ENCODE measurements at regions not wholly inside any gene's neighbourhood (a gene's known extent, or its start where the extent isn't known, plus 50 kb on each side); places are given as distances from the start of the nearest gene placed in this dataset.
A peak's percentile ranks its signal among the peaks of the same experiment; 100 is the strongest.

DNA sequence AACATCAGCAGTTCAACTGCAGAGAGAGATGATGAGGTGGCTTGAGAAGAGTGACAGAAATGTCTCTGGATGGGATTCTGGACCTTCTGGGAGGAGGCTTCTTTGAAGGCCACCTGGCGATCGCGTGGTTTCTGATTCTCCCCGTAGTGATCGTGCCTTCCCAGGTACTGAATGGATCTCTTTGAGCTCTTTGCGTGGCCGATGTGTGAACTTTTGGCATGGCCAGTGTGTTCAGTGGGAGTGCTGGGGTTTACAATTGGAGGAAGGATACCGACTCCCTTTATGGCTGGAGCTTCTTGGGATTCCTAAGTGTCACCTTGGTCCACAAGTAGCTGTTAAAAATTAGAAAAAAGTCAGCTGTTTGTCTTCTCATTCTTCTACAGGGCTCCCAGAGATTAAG lies 374.7 kb downstream of the C12orf75 start:
- no peak for DNase-seq (ENCODE audit: low read depth, low spot score)

DNA sequence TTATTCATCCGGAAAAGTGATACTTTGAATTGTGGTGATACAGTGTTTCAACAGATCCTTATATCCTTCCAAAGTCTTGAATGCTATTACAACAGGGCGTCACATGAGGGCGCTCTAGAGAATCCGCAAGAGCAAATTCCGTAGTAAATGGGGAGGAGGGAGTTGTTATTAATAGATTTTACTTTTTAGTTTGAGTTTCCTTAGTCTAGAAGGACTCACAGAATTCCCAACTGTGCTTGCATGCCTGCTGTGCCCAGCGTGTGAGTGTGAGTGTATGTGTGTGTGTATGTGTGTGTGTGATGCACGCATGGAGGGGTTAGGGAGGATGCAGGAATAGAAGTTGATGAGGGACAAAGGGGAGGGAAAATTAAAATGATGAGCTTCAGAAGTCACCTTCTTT lies 375.3 kb downstream of the C12orf75 start:
- peak; percentile 51 for DNase-seq (ENCODE audit: low read depth, low spot score)

DNA sequence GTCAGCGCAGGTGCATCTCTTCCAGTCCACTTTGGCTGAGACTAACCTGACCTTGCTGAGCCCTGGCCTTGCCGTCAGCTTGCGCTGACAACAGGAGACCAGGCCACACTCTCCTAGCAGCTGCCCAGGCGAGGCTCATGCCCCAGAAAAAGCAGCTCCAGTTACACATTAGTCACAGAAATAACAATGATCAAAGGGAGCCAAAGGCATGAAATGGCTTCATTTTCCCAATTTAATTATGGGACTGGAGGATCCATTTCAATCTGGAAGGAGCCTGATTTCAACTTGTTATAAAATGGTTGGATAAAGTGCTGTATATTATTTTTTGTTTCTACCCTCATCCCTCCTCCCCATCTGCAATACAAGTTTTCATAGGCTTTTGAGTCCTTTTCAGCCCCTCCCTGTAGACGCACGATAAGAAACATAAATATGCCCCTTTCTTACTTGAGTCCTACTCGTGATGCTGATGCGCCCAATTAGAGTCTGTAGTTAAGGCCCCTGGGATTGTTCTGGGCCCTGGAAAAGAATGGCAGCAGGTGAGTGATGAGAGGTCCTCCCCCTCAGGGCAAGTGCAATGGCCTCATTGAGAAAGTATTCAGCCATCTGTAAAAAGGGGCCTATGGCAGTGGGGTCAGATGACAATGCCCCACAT lies 376.0 kb downstream of the C12orf75 start:
- DNase-seq (ENCODE audit: low read depth, low spot score), result peak; percentile 43

DNA sequence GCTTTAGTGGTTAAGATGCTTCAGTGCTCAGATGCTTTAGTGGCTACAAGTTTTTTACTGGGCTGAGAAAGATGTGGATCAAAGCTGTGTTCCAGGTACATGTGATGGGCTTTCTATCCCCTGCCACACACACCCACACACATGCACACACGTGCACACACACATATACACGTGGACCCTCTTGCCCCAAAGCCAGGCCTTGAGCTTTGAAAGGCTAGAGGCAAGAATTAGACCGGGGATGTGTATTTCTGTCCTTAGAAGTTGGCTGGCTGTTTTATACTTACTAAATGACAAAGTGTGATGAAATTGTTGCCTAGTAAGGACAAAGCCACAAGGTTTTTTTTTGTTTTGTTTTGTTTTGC lies 376.5 kb downstream of the C12orf75 start:
- no peak for DNase-seq (ENCODE audit: low read depth, low spot score)

DNA sequence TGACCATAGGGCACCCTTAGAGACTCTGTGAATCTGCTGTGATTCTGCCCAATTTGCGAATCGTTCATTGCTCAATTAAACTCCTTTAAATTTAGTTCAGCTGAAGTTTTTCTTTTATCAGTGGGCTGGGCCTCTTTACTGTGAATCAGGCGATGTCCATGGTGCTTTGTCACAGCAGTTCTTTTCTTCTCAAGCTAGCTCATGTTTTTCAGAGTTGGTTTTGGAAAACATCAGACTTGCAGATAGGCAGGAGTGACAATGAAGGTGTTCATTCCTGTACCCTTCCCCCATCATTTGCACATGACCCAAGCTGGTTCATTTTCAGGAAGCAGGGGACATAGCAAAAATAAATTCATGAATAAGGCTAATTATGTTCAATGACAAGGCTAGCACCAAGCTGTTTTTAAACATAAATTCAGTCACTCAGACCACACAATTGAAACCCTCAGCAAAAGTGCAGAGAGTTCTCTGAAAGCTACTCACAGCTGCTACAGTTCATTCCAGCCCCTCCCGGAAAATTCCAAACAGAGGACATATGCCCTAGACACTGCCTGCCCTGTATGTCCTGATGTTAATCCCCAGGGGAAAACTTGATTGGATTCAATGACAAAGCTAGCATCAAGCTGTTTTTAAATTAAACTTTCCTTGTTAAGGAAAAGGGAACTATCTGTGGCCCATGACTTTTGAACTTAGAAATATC lies 383.3 kb downstream of the C12orf75 start:
- DNase-seq (ENCODE audit: low read depth, low spot score), result no peak

DNA sequence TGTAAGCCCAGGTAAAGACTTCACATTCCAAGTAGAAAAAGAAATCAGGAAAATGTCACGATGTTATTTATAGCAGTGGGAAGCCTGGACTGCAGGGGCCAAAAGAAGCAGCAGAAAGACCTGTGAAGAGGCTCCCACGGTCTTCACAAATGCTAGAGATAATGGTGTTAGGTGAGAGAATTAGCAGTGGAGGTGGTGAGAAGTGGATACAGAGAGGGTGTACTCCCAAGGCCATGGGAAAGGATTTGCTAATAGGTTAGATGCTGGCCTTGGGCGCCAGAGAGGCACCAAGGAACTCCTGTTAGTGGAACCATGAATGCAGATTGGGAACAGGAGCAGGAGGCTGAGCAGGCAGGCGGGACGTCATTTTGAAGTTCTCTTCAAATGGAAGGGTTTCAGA lies 386.1 kb downstream of the C12orf75 start:
- DNase-seq (ENCODE audit: low read depth, low spot score), result no peak

DNA sequence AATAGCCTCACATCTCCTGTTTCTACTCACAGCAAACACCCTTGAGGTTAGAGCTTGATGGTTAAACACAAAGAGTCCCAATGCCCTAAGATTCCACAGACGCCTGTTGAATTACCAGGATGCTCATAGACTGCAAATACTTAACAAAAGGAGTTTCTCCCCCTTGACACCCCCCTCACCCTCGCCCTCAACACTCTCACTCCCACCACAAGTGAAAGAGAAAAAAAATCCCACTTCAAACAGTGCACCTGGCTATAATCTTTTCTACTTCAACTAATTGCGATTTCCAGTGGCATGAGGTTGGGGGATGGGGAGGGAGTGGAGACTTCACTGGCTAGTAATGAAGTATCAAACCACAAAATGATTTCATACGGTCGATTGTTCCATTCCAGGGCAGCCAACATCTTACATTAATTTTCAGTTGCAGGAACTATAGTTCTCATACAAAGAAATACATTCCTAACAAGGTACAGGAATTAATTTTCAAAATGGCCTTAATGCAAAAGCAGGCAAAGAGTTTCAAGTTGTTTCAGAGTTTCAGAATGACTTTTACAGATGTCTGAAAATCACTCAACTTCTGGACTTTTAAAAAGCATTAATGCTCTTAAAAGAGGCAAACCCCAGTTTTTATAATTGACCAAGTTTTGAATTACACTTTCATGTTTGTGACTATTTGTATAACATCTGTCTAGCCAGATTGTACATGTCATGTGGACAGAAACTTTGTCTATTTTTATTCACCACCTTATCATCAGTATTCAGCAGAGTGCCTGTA lies 390.7 kb downstream of the C12orf75 start:
- DNase-seq (ENCODE audit: low read depth, low spot score), result no peak

DNA sequence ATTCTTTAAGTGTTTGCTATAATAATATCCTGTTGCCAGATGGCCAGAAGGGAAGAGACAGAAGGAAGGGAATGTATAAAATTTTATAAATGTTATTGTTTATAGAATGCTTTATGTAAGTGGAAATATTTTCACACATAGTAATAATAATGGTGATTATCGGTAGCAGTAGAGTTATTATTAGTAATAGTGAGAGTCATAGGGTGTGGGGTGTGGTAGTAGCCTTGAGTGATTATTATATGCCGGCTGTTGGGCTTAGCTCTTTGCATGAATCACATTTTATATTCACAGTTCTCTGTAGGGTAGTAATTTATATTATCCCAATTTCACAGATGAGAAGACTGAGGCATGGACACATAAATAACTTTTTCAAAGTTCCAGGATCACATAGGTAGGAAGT lies 391.4 kb downstream of the C12orf75 start:
- no peak for DNase-seq (ENCODE audit: low read depth, low spot score)

DNA sequence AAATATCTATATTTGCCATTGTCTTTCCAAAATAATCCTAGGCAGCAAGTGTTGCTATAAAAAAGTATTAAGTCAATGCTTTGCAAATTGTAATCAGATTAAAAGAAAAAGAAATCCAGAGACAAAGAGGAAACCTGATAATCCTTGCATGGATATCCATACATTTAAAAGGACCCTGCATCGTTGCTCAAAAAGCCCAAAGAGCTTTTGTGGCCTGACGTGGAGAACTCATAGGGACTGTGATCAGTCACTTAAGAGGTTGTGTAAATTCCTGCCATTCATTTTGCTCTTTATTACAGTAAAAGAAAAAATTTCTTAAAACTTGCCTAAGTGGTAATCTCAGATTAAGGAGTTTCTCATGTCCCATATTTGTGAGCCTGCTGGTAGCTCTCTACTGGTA lies 392.6 kb downstream of the C12orf75 start:
- no peak for DNase-seq (ENCODE audit: low read depth, low spot score)

DNA sequence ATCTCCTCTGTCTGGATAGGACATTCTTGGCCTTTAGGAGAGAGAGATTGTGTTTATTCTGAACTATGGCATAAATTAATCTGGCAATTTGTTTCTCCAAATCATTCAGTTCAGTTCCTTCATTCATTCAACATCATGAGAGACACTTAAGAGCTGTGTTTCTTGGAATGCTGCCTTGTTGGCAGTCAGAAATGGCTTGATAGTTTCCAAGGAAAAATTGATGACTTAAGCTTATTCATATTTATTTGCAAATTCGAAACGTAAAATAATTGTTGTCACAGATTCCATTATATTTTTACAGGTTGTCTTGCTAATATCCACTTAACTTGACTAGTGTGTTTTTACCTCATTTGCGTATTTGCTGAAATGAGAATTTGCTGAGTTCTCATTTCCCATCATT lies 393.0 kb downstream of the C12orf75 start:
- DNase-seq (ENCODE audit: low read depth, low spot score), result no peak

DNA sequence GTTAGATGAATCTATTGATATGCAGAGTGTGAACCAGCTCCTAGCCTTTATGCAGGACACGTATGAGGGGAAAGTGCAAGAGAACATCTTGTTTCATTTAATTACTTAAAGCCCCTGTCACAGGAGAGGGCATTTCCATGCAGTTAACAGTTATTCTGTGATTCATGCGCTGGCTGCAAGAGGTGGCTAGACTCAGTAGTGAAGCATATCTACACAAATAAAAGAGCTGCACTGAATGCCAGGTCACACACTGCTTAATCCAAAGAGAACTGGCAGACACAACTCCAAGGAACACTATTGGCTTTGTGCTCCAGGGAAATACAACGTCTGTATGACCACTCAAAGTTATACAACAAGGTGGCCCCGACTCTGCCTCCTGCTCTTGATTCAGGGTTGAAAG lies 394.1 kb downstream of the C12orf75 start:
- DNase-seq (ENCODE audit: low read depth, low spot score), result no peak

DNA sequence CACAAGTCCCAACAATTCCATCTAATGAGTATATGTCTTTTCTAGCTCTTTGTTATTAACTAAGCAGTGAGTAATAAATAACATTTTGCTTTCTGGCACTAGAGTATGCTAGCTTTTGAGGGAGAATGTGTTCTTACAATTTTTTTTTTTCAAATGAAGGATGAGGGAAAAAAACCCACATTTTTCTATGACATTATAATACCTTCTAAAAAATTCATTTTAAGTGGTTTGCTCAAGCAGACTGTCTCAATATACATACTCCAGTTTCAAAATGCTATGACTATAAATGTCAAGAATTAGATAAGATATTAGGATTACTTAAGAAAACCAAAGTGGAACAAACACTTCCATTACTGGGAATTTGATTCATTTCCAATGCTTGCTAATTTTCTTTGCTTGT lies 394.6 kb downstream of the C12orf75 start:
- DNase-seq (ENCODE audit: low read depth, low spot score), result no peak

DNA sequence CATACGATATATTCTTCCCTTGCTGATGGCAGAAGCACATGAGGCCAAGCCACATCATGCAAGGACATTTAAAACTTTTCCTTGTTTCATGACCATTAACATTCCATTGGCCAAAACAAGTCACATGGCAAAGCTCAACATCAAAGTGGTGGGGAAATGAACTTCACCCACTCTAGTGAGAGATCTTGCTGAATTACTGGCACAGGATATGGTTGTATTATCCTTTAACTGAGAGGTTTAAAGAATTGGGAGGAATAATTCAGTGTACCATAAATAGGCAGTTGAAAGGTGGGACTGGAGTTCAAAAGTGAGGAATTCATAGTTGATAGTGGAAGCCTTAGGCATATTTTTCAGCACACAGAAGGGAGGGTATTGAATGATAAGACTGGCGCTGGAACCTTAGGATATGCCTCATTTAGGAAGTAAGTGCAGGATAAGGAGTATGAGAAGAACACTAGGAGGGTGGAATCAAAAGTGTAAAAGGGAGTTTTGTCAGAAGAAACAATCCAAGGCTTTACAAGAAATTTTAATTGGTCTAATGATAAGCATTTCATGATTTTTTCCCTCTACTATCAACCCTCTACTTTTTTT lies 398.8 kb downstream of the C12orf75 start:
- DNase-seq (ENCODE audit: low read depth, low spot score), result no peak

DNA sequence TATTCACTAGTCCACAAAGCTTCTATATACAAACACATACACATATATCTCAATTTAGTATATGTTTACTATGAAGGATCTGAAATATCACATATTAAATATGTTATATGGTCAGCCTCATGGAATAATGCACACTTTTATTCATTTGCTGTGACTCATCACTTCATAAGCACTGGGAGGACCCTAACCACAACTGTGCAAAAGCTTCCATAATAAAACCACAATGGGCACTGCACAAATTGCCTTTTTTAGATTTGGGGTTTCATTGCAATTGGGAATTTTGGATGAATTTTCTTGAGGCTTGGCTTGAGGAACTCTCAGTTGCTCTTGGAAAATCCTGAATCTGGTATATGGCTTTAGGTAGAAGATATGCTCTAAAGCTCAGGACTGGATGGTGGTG lies 399.4 kb downstream of the C12orf75 start:
- DNase-seq (ENCODE audit: low read depth, low spot score), result no peak

DNA sequence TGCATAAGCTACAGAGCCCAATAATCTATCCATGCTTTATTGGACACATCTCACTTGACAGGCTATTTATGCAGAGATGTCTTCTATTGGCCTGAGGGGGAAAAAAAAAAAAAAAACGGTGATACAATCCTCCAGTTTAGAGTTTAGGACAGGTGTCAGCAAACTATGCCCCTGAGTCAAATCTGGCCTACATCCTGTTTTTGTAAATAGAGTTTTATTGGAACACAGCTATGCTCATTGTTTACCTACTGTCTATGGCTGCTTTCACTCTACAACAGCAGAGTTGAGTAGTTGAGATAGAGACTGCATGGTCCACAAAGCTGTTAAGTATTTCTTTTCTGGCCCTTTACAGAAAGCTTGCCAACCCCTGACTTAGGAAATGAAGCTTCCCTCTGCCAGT lies 403.1 kb downstream of the C12orf75 start:
- no peak for DNase-seq (ENCODE audit: low read depth, low spot score)

DNA sequence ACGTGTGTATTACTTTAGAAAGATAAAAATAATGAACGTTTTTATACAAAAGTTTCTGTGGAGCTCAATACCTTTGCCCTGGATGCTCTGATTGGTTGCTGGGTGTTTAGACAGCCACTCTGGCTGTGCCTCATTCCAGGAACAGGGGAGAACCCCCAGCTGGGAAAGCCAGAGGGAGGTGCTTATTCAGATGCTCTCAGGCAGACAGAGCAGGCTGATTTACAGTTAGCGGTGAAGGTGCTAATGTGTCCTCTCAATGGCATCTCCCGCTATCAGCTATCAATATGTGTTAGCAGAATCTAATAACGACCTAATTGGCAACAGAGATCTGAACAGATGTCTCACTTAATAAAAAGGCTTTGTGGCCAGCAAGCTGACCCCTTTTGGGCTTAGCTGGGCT lies 402.3 kb downstream of the NUAK1 start:
- DNase-seq (ENCODE audit: low read depth, low spot score), result no peak

DNA sequence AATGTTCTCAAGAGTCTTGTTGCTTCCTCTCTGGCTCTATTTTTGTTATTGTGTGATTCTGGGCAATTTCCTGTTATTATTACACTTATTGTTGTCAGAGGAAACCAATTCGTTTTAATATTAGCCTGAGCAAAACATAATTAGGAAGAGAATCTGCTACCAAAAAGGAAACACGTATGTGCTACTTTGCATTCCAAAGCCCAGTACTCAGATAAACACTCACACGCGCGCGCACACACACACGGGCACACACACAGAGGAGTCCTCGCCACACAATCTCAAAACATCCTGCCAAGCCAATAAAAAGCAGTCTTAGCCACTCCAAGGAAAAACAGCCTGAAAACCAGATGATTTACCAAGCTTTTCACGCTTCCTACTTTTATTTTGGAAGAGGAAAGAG lies 400.7 kb downstream of the NUAK1 start:
- DNase-seq (ENCODE audit: low read depth, low spot score), result no peak

DNA sequence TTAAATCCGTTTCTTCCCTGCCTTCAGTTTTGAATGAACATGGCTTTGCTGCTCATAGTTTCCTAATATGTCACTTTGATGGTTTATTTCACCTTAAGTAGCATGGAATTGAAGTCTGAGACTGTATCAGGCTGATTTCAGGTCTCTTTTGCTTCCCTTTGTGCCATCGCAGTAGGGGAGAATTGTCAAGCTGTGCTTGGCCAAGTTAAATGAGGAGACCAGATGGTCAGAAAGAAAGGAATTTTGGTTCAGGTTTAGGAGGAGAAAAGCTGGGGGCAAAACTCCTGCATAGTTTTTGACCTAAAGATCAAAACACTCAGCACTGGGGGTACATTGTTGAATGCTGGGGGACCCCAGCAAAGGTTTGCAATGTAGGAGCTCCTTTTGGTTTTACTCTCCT lies 398.4 kb downstream of the NUAK1 start:
- DNase-seq (ENCODE audit: low read depth, low spot score), result peak; percentile 10

DNA sequence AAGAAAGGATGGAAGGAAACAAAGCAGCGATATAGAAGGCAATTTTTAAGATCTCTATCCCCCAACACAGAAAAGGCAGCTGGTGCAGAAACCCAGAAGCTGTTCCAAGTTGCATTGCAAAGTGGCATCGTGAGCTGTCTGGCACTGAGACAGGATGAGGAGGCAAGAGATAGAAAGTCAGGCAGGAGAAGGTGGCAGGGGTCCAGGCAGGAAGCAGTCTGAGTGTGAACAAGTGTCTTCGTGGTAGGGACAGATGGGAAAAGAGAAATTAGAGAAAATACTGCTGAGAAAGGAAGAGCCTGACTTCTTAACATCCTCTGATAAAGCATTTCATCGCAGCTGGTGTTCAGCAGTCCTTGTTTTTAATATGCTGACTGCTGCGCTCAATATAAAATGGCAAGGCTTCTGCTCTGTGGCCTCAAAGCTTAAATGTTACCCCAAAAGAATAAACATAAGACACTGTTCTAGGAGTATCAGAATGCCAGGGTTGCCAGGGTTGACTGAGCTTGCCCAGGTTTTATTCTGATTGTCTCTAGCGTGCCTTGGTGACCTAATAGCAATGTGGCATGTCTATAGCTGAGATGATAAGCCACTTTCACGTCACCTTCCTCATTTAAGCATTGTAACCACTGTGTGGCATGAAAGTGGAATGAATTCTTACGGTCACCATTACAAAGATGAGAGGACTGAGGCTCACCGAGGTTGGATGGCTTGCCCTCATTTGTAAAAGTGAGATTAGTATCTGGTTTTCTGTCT lies 397.6 kb downstream of the NUAK1 start:
- DNase-seq (ENCODE audit: low read depth, low spot score), result peak; percentile 3

DNA sequence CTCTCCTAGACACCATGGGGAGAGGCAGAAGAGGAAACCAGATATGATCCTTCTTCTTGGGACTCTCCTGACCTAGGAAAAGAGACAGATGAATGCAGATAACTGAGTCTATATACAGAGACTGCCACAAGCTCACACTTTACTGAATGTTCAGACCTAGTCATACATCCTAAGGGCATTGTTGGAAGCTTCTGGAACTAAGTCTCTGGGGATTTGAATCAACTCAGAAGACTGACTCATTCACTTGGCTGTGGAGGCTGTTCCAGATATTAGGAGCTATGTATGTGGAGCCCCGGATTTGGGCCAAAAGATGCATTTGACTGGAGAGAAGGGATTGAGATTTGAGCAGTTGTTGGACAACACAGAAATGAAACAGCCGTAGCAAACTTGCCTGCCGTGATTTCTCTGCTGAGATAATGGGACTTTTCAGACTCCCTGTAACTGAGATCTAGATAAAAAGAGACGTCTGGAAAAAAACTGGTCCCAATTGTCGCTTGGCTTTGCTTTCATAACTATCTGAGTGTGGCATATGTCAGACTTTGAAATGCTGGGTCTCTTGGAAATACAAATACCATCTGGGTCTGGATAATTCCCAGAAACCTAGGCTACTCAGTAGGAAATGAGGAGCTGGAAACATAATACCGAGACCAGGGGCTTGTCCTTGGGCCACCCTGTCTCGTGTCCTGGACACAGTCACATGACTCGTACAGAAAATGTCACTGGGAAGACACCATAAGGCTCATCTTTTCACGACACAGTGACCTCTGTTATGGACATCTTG lies 396.8 kb downstream of the NUAK1 start:
- peak; percentile 24 for DNase-seq (ENCODE audit: low read depth, low spot score)

DNA sequence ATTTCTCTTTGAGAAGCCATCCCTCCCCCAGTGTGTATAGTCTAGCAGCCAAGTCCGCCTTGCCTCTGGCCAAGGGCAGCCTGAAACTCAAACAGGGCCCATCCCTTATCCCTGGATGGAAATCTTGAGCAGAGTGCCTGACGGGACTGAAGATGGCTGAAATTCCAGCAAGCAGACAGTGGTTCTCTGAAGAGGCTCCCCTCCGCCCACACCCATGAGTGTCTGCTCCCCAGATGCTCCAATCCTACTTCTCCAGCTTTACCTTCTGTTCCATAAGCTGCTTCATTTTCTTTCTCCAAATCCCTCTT lies 396.2 kb downstream of the NUAK1 start:
- no peak for DNase-seq (ENCODE audit: low read depth, low spot score)
